GM12864 (cell line): ENCODE measurements at regions not wholly inside any gene's neighbourhood (a gene's known extent, or its start where the extent isn't known, plus 50 kb on each side); places are given as distances from the start of the nearest gene placed in this dataset.
"Not testable (repeated sequence)": the region's sequence is repeated elsewhere in the genome, so short reads cannot be mapped to it uniquely, and the experiment has no call there.

ENCODE experiments used
- DNase-seq: peaks from one replicate; pipeline ENCODE4 v3.0.0-alpha.2; 2011; ENCODE audit warnings: low read depth
- H3K4me3 ChIP-seq: 2 replicates; pipeline ENCODE4 v1.5.1; 2011; ENCODE audit warnings: mild to moderate bottlenecking, low read depth, low read length, control low read depth
- TF ChIP-seq, protein P1 (sequence below): IDR thresholded peaks from 2 replicates; pipeline ENCODE4 v1.5.1; 2011; ENCODE audit warnings: low read depth, mild to moderate bottlenecking, moderate library complexity, low read length, control low read depth, inconsistent platforms; ENCODE audit errors: missing control alignments

DNA sequence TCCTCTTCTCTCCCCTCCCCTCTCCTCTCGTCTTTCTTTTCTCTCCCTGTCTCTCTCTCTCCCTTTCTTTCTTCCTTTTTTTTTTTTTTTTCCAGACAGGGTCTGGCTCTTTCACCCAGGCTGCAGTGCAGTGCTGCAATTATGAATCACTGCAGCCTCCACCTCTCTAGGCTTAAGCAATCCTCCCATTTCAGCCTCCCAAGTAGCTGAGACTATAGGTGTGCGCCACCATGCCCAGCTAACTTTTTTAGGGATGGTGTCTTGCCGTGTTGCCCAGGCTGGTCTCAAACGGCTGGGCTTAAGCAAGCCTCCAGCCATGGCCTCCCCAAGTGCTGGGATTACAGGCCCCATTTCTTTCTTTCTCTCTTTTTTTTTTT lies 59.9 kb upstream of the NCOA3 start:
- TF ChIP-seq, protein P1, sequence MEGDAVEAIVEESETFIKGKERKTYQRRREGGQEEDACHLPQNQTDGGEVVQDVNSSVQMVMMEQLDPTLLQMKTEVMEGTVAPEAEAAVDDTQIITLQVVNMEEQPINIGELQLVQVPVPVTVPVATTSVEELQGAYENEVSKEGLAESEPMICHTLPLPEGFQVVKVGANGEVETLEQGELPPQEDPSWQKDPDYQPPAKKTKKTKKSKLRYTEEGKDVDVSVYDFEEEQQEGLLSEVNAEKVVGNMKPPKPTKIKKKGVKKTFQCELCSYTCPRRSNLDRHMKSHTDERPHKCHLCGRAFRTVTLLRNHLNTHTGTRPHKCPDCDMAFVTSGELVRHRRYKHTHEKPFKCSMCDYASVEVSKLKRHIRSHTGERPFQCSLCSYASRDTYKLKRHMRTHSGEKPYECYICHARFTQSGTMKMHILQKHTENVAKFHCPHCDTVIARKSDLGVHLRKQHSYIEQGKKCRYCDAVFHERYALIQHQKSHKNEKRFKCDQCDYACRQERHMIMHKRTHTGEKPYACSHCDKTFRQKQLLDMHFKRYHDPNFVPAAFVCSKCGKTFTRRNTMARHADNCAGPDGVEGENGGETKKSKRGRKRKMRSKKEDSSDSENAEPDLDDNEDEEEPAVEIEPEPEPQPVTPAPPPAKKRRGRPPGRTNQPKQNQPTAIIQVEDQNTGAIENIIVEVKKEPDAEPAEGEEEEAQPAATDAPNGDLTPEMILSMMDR = no peak
- H3K4me3 ChIP-seq = no peak overlapping the region
- DNase-seq = no peak

DNA sequence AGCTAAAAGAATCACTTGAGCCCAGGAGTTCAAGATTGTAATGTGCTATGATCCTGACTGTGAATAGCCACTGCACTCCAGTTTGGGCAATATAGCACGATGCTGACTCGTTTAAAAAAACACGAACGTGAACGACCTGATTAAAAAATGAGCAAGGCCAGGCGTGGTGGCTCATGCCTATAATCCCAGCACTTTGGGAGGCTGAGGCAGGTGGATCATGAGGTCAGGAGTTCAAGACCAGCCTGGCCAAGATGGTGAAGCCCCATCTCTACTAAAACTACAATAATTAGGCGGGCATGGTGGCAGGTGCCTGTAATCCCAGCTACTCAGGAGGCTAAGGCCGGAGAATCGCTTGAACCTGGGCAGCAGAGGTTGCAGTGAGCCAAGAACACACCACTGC lies 58.6 kb upstream of the NCOA3 start:
- not testable (repeated sequence) for H3K4me3 ChIP-seq, DNase-seq

DNA sequence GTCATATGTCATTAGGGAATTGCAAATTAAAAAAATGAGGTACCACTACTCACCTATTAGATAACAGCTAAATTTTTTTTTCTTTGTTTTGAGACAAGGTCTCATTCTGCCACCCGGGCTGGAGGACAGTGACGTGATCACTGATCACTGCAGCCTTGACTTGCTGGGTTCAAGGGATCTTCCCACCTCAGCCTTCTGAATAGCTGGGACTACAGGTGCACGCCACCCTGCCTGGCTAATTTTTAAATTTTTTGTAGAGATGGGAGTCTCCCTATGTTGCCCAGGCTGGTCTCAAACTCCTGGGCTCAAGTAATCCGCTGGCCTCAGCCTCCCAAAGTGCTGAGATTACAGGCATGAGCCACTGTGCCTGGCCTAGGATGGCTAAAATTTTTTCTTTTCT lies 57.1 kb upstream of the NCOA3 start:
- no peak overlapping the region for H3K4me3 ChIP-seq
- DNase-seq = no peak
- TF ChIP-seq, protein P1 = no peak

DNA sequence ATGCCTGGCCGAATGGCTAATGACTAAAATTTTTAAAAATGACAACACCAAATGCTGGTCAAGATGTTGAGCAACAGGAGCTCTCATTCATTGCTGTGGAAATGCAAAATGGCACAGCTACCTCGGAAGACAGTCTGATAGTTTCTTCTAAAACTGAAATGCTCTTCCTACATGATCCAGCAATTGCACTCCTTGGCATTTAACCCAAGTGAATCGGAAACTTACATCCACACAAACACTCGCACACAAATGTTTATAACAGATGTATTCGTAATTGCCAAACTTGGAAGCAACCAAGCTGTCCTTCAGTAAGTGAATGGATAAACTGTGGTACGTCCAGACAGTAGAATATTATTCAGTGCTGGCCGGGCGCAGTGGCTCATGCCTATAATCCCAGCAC lies 56.4 kb upstream of the NCOA3 start:
- no peak overlapping the region for H3K4me3 ChIP-seq
- TF ChIP-seq, protein P1 = no peak
- DNase-seq = no peak

DNA sequence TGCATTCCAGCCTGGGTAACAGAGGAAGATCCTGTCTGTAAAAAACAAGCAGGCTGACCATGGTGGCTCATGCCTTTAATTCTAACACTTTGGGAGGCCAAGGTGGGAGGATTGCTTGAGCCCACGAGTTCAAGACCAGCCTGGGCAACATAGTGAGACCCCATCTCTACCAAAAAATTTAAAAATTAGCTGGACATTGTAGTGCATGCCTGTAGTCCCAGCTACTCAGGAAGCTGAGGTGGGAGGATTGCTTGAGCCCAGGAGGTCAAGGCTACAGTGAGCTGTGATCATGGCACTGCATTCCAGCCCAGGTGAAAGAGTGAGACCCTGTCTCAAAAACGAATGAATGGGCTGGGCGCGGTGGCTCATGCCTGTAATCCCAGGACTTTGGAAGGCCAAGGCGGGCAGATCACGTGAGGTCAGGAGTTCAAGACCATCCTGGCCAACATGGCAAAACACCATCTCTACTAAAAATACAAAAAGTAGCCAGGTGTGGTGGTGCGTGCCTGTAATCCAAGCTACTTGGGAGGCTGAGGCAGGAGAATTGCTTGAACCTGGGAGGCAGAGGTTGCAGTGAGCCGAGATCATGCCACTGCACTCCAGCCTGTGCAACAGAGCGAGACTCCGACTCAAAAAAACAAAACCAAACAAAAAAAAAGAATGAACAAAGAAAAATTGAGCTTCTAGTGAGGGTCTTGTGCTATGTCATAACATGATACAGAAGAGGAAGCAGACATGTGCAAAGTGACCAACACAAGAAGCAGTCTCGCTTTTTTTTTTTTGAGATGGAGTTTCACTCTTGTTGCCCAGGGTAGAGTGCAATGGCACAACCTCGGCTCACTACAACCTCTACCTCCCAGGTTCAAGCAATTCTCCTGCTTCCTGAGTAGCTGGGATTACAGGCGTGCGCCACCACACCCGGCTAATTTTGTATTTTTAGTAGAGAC lies 54.1 kb upstream of the NCOA3 start:
- DNase-seq, H3K4me3 ChIP-seq: not testable (repeated sequence)

DNA sequence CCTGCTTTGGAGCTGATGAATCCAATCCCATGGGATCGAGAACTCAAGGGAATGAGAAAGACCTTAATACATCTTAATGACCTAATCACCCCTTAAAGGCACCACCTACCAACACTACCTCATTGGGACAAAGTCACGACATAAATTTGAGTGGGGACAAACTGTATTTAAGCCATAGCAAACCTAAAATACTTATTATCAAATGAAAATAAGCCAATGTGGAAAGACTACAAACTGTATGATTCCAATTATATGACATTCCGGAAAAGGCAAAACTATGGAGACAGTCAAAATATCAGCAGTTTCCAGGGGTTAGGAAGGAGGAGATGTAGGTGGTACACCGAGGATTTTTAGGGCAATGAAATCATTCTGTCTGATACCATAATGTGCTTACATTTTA lies 53.3 kb upstream of the NCOA3 start:
- no peak overlapping the region for H3K4me3 ChIP-seq
- DNase-seq = no peak
- TF ChIP-seq, protein P1 = no peak

DNA sequence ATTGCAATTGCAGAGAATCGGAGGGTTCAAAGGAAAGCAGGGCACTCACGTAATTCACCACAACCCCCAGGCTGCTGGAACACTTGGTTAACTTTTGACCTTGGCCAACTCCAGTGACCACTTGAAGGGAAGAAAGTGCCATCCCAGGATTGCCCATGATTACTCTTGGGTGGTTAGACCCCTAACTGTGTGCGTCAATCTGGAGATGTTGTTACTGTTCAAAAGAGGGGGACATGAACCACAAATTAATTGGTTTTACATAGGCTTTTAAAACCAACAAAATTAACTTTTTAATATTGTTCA lies 50.1 kb upstream of the NCOA3 start:
- no peak overlapping the region for H3K4me3 ChIP-seq
- TF ChIP-seq, protein P1 = no peak

More for the DNA sequence above, 50.1 kb upstream of the NCOA3 start:
- DNase-seq = no peak
